ENCODE measurements at regions not wholly inside any gene's neighbourhood (a gene's known extent, or its start where the extent isn't known, plus 50 kb on each side); places are given as distances from the start of the nearest gene placed in this dataset.
"Not testable (repeated sequence)": the region's sequence is repeated elsewhere in the genome, so short reads cannot be mapped to it uniquely, and the experiment has no call there.

- Mint-ChIP-seq H3K27me3 (no peaks in the 10 kb centered on the region), H3K4me1 (ENCODE audit: low read depth) (no peaks in the 10 kb centered on the region), H3K9me3 (peaks cover 6% of the 10 kb centered on the region), H3K27ac (no peak overlapping the region), H3K4me3 (no peak overlapping the region), H3K36me3 (no peaks in the 10 kb centered on the region)
- intact Hi-C loops (cut with micrococcal nuclease), result no loop called here
- DNase-seq, result no peak
- ChIA-PET POLR2A (no interaction called here), CTCF (no interaction called here)
Observed at GRCh38 chr2:153644955-153645354, 166.4 kb upstream of the RPRM start.

GRCh38 chr2:153645599-153645998 is 167.0 kb upstream of the RPRM start:
- H3K9me3 Mint-ChIP-seq, result peaks cover 6% of the 10 kb centered on the region
- intact Hi-C loops (cut with micrococcal nuclease), result no loop called here
- H3K27me3 Mint-ChIP-seq, result no peaks in the 10 kb centered on the region
- H3K4me1 Mint-ChIP-seq (ENCODE audit: low read depth), result no peaks in the 10 kb centered on the region
- no peak for DNase-seq
- ChIA-PET POLR2A (no interaction called here), CTCF (no interaction called here)
- H3K36me3 Mint-ChIP-seq, result no peaks in the 10 kb centered on the region
- no peak overlapping the region for H3K27ac Mint-ChIP-seq
- H3K4me3 Mint-ChIP-seq, result no peak overlapping the region

- no peaks in the 10 kb centered on the region for H3K36me3 Mint-ChIP-seq
- no peaks in the 10 kb centered on the region for H3K27me3 Mint-ChIP-seq
Observed at GRCh38 chr2:153657651-153658050, 179.1 kb upstream of the RPRM start.

GRCh38 chr2:153661801-153662200 is 183.2 kb upstream of the RPRM start:
- Mint-ChIP-seq H3K4me1 (ENCODE audit: low read depth) (no peaks in the 10 kb centered on the region), H3K9me3 (peaks cover 9% of the 10 kb centered on the region), H3K36me3 (no peaks in the 10 kb centered on the region), H3K27ac (no peak overlapping the region), H3K27me3 (no peaks in the 10 kb centered on the region), H3K4me3 (no peak overlapping the region)
- intact Hi-C loops (cut with micrococcal nuclease), result no loop called here
- POLR2A ChIA-PET, result no interaction called here
- CTCF ChIA-PET, result no interaction called here
- no peak for DNase-seq

More at GRCh38 chr2:153657651-153658050, 179.1 kb upstream of the RPRM start:
- ChIA-PET POLR2A (no interaction called here), CTCF (no interaction called here)
- intact Hi-C loops (cut with micrococcal nuclease), result no loop called here
- no peaks in the 10 kb centered on the region for H3K4me1 Mint-ChIP-seq (ENCODE audit: low read depth)
- H3K9me3 Mint-ChIP-seq, result no peaks in the 10 kb centered on the region
- H3K27ac Mint-ChIP-seq, result no peak overlapping the region
- no peak for DNase-seq
- H3K4me3 Mint-ChIP-seq, result no peak overlapping the region

- no peak overlapping the region for H3K27ac Mint-ChIP-seq
- H3K4me1 Mint-ChIP-seq (ENCODE audit: low read depth), result no peaks in the 10 kb centered on the region
- no peaks in the 10 kb centered on the region for H3K27me3 Mint-ChIP-seq
- no peaks in the 10 kb centered on the region for H3K36me3 Mint-ChIP-seq
- CTCF ChIA-PET, result no interaction called here
- H3K9me3 Mint-ChIP-seq, result peaks cover 11% of the 10 kb centered on the region
- intact Hi-C loops (cut with micrococcal nuclease), result no loop called here
- no peak overlapping the region for H3K4me3 Mint-ChIP-seq
- no peak for DNase-seq
- POLR2A ChIA-PET, result no interaction called here
Observed at GRCh38 chr2:153663371-153663770, 184.8 kb upstream of the RPRM start.

GRCh38 chr2:153664009-153664408 is 185.4 kb upstream of the RPRM start:
- H3K4me1 Mint-ChIP-seq (ENCODE audit: low read depth); intact Hi-C loops (cut with micrococcal nuclease); H3K36me3 Mint-ChIP-seq; H3K27ac Mint-ChIP-seq; DNase-seq; CTCF ChIA-PET; POLR2A ChIA-PET; H3K27me3 Mint-ChIP-seq; H3K4me3 Mint-ChIP-seq: not testable (repeated sequence)
- peaks cover 11% of the 10 kb centered on the region for H3K9me3 Mint-ChIP-seq

GRCh38 chr2:153667475-153667874 is 188.9 kb upstream of the RPRM start:
- CTCF ChIA-PET, result interaction anchor here (1.2 kb wide), 1 partner anchor 50 kb away, joined by 5 read pairs; no protein-coding TSS in a partner anchor
- Mint-ChIP-seq H3K36me3 (no peaks in the 10 kb centered on the region), H3K4me3 (no peak overlapping the region), H3K9me3 (peaks cover 11% of the 10 kb centered on the region), H3K4me1 (ENCODE audit: low read depth) (no peaks in the 10 kb centered on the region), H3K27ac (no peak overlapping the region), H3K27me3 (no peaks in the 10 kb centered on the region)
- POLR2A ChIA-PET, result no interaction called here
- no peak for DNase-seq
- intact Hi-C loops (cut with micrococcal nuclease), result no loop called here

GRCh38 chr2:153668923-153669322 is 190.4 kb upstream of the RPRM start:
- ChIA-PET CTCF (no interaction called here), POLR2A (no interaction called here)
- peaks cover 11% of the 10 kb centered on the region for H3K9me3 Mint-ChIP-seq
- H3K4me3 Mint-ChIP-seq, result no peak overlapping the region
- H3K27ac Mint-ChIP-seq, result no peak overlapping the region
- intact Hi-C loops (cut with micrococcal nuclease), result no loop called here
- no peak for DNase-seq
- no peaks in the 10 kb centered on the region for H3K27me3 Mint-ChIP-seq
- no peaks in the 10 kb centered on the region for H3K4me1 Mint-ChIP-seq (ENCODE audit: low read depth)
- H3K36me3 Mint-ChIP-seq, result no peaks in the 10 kb centered on the region

GRCh38 chr2:153710128-153710527 is 161.6 kb upstream of the GALNT13 start:
- ChIA-PET CTCF (no interaction called here), POLR2A (no interaction called here)
- Mint-ChIP-seq H3K4me1 (ENCODE audit: low read depth) (no peaks in the 10 kb centered on the region), H3K4me3 (no peak overlapping the region), H3K27ac (no peak overlapping the region), H3K36me3 (no peaks in the 10 kb centered on the region), H3K27me3 (no peaks in the 10 kb centered on the region), H3K9me3 (peaks cover 13% of the 10 kb centered on the region)
- no peak for DNase-seq
- intact Hi-C loops (cut with micrococcal nuclease), result no loop called here

GRCh38 chr2:153715218-153715850 is 156.4 kb upstream of the GALNT13 start:
- no peaks in the 10 kb centered on the region for H3K27me3 Mint-ChIP-seq
- H3K4me3 Mint-ChIP-seq, result no peak overlapping the region
- no peak for DNase-seq
- ChIA-PET POLR2A (no interaction called here), CTCF (no interaction called here)
- no peaks in the 10 kb centered on the region for H3K4me1 Mint-ChIP-seq (ENCODE audit: low read depth)
- intact Hi-C loops (cut with micrococcal nuclease), result no loop called here
- H3K9me3 Mint-ChIP-seq, result peaks cover 18% of the 10 kb centered on the region
- H3K36me3 Mint-ChIP-seq, result no peaks in the 10 kb centered on the region
- H3K27ac Mint-ChIP-seq, result no peak overlapping the region

GRCh38 chr2:153717060-153717459 is 154.7 kb upstream of the GALNT13 start:
- no peak overlapping the region for H3K4me3 Mint-ChIP-seq
- ChIA-PET CTCF (no interaction called here), POLR2A (no interaction called here)
- H3K36me3 Mint-ChIP-seq, result no peaks in the 10 kb centered on the region
- no peak for DNase-seq
- H3K9me3 Mint-ChIP-seq, result peaks cover 18% of the 10 kb centered on the region
- H3K4me1 Mint-ChIP-seq (ENCODE audit: low read depth), result no peaks in the 10 kb centered on the region
- intact Hi-C loops (cut with micrococcal nuclease), result no loop called here
- H3K27ac Mint-ChIP-seq, result no peak overlapping the region
- no peaks in the 10 kb centered on the region for H3K27me3 Mint-ChIP-seq

- POLR2A ChIA-PET, result no interaction called here
- H3K36me3 Mint-ChIP-seq, result no peaks in the 10 kb centered on the region
- intact Hi-C loops (cut with micrococcal nuclease), result no loop called here
- no peaks in the 10 kb centered on the region for H3K27me3 Mint-ChIP-seq
- DNase-seq, result no peak
- no peak overlapping the region for H3K27ac Mint-ChIP-seq
- CTCF ChIA-PET, result no interaction called here
- H3K4me1 Mint-ChIP-seq (ENCODE audit: low read depth), result no peaks in the 10 kb centered on the region
- H3K4me3 Mint-ChIP-seq, result no peak overlapping the region
- H3K9me3 Mint-ChIP-seq, result peaks cover 8% of the 10 kb centered on the region
Observed at GRCh38 chr2:153739394-153739793, 132.3 kb upstream of the GALNT13 start.

- H3K27me3 Mint-ChIP-seq, result no peaks in the 10 kb centered on the region
- H3K36me3 Mint-ChIP-seq, result no peaks in the 10 kb centered on the region
- intact Hi-C loops (cut with micrococcal nuclease), result no loop called here
- no peaks in the 10 kb centered on the region for H3K4me1 Mint-ChIP-seq (ENCODE audit: low read depth)
- DNase-seq, result no peak
- ChIA-PET CTCF (no interaction called here), POLR2A (no interaction called here)
- H3K27ac Mint-ChIP-seq, result no peak overlapping the region
- peaks cover 41% of the 10 kb centered on the region for H3K9me3 Mint-ChIP-seq
- no peak overlapping the region for H3K4me3 Mint-ChIP-seq
Observed at GRCh38 chr2:153761936-153762335, 109.8 kb upstream of the GALNT13 start.

GRCh38 chr2:153766415-153766814 is 105.3 kb upstream of the GALNT13 start:
- POLR2A ChIA-PET, result no interaction called here
- intact Hi-C loops (cut with micrococcal nuclease), result no loop called here
- Mint-ChIP-seq H3K9me3 (peaks cover 72% of the 10 kb centered on the region), H3K27ac (no peak overlapping the region), H3K4me1 (ENCODE audit: low read depth) (no peaks in the 10 kb centered on the region), H3K4me3 (no peak overlapping the region), H3K36me3 (no peaks in the 10 kb centered on the region), H3K27me3 (no peaks in the 10 kb centered on the region)
- CTCF ChIA-PET, result no interaction called here
- no peak for DNase-seq

Measured in activated CD4-positive, alpha-beta memory T cell treated with anti-CD3 and anti-CD28 coated beads for 36 hours (primary cell).